ENCODE measurements at regions not wholly inside any gene's neighbourhood (a gene's known extent, or its start where the extent isn't known, plus 50 kb on each side); places are given as distances from the start of the nearest gene placed in this dataset.

DNA sequence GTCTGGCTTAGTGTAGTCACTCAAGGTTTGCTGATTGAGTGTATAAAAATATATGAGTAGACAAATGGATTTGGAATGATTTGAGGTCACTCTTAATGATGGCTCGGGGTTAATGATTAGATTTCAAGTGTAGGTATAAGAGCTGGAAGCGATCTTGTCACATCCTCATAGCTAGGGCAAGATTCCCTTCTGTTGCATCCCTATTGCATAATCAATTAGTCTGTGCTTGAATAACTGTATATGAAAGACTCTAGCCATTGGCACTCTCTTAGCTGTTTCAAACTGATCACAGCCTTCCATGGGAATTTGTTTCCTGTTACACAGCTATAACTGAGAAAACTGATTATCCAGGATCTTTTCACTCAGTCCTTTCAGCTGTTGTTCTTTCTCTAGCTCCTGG, 811.6 kb downstream of the TLE4 start:
- intact Hi-C loops (cut with DNase I, micrococcal nuclease) = no loop called here
- no peak for ATAC-seq

DNA sequence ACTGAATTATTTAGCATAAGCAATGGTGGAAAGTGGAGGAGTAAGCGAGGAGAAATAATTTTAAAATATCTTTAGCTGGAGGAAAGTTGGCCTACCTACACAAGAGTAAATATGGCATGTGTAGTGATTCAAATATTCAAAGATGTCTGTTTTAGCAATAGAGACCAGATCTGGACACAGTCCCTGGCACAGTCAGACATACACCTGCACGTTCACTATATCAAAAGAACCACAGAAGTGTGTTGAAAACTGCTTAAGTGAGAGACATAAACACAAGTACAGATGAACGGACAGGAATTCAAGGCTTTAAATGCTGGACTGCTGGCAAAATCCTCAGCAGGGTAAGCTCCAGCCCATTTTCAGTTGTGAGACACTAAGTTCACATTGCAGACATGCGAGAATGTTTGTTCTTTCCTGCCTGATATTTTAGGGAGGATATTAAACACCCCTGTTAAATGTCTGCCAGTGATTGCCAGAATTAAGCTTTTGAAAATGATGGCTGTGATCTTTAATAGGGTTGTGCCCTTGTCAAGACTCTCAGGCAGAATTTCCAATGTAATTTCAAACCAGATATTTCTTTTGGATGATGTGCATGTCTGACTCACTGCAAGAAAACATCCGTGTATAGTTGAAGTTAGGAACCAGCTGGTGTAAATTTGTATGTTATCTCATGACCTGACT, 810.6 kb downstream of the TLE4 start:
- intact Hi-C loops (cut with DNase I, micrococcal nuclease) = no loop called here
- no peak for ATAC-seq
- DNase-seq = no peak

More for the DNA sequence above, 811.6 kb downstream of the TLE4 start:
- DNase-seq = no peak

DNA sequence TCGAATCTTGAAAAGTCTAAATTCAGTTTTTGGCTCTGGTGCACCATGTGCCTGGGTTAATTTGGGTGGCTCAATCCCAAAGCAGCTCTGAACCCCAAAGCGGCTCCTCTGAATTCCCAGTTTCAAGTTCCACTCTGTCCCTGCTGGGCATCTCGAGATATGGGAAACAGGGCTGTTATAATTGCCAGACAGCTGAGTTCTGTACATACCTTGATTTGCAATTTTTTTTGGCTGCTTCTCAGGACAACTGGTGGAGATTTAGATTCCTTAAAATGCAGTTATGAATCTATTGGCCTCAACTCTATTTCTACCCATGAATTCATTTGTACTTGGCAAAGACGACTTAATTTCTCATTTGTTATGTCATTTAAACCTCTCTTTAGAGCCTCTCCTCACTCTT, 808.5 kb downstream of the TLE4 start:
- DNase-seq (no peak), ATAC-seq (no peak)

GRCh38 chr9:80378669-80379293, 807.0 kb downstream of the TLE4 start:
- no peak for DNase-seq
- ATAC-seq = no peak
- intact Hi-C loops (cut with DNase I, micrococcal nuclease) = no loop called here

More for the DNA sequence above, 808.5 kb downstream of the TLE4 start:
- intact Hi-C loops (cut with DNase I, micrococcal nuclease) = no loop called here

- DNase-seq = no peak
- intact Hi-C loops (cut with DNase I, micrococcal nuclease) = no loop called here
These were observed 804.4 kb downstream of the TLE4 start for GRCh38 chr9:80376180-80376579.

GRCh38 chr9:80375477-80375876, 803.7 kb downstream of the TLE4 start:
- DNase-seq (no peak), ATAC-seq (no peak)
- intact Hi-C loops (cut with DNase I, micrococcal nuclease) = no loop called here

More at GRCh38 chr9:80376180-80376579, 804.4 kb downstream of the TLE4 start:
- ATAC-seq = no peak

DNA sequence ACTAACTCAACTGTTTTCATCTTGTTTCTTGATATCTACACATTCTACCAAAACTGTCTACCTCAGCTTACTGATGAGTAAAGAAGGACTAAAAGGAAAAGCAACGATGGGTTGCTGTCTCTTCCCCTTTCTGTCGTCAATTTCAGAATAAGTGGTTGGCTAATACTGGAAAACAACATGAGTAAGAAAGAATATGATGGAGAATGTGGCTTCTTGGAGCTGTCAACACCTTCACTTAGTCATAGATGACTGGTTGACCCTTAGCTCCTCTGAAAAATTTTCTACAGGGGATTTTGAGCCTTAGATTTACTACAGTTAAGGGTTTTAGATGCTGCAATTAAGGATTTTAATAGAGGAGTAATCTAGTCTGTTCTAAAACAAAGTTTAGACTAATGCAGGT, 797.9 kb downstream of the TLE4 start:
- no peak for DNase-seq
- ATAC-seq = no peak
- intact Hi-C loops (cut with DNase I, micrococcal nuclease) = no loop called here

GRCh38 chr9:80366626-80367025, 794.9 kb downstream of the TLE4 start:
- intact Hi-C loops (cut with DNase I, micrococcal nuclease) = no loop called here
- ATAC-seq (no peak), DNase-seq (no peak)

- no peak for ATAC-seq
- intact Hi-C loops (cut with DNase I, micrococcal nuclease) = no loop called here
These were observed 788.4 kb downstream of the TLE4 start for GRCh38 chr9:80359941-80360881.

DNA sequence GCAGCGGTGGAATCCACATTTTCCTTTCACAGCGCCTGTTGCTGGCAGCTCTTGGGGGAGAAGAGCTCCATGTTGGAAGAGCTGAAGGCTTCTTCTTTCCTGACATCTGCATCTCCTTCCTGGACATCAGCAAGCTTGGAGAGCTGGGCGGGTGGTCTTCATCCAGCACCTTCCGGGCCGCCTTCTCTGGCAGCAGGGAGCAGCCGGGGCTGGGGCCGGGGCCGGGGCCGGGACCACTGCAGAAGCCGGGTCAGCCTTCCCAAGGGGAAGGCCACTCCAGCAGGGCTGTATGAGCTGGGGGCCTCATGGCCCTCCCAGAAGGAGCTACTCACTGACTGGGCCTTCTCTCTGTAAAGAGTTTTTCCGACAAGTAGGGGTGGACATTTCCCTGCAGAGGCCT, 787.5 kb downstream of the TLE4 start:
- intact Hi-C loops (cut with DNase I, micrococcal nuclease) = no loop called here
- ATAC-seq = no peak
- DNase-seq = no peak

More at GRCh38 chr9:80359941-80360881, 788.4 kb downstream of the TLE4 start:
- no peak for DNase-seq

DNA sequence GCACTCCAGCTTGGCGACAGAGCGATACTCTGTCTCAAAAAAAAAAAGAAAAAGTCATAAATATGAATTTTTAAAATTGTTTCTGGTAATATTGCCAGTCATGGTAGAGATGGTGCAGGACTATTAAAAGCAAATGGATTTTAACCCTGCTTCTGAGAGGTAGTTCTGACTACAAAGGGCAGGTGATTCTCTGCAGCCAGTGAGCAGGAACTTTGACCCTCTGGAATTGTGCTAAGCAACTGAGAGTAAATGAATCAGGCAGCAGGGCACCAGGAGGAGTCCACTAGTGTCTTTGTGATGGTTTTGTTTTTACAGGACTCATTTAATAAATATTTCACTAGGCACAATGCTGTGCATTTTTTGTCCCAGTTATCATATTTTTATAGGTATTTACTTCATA, 781.2 kb downstream of the TLE4 start:
- ATAC-seq (no peak), DNase-seq (no peak)
- intact Hi-C loops (cut with DNase I, micrococcal nuclease) = no loop called here

DNA sequence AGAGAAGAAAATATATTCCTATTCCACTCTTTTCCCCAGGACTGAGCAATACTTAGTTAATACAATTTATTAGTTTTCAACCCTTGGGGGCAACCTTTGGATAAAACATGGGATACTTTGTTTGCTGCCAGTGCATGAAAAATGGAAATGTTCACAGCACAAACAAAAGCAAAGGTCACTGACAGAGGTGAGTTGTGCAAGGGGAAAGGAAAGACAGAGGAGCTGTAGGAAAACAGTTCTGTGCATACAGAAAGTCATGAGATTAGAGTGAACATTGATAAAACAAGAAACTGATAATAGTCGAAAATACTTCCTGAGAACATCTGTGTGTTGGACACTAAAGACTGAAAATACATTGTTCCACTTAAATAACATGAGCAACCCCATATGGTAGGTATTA, 779.8 kb downstream of the TLE4 start:
- intact Hi-C loops (cut with DNase I, micrococcal nuclease) = no loop called here
- no peak for ATAC-seq
- DNase-seq = no peak

DNA sequence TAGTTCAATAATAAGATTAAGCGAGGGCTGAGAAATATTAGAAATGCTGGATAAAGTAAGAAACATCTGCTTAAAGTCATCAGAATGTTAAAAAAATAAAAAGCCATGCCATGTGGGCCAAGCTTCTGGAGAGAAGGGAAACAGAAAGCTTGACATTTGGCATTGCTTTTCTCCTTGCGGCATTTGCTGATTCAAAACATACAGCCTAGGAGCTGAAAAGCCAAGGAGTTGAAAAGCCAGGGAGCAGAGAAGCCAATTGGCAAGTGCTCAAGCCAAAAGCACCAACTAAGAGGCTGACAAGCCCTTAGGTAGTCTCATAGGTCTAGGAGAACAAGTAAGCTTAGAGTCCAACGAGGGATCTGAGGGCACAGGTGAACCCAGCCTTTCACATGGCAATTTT, 754.3 kb downstream of the TLE4 start:
- intact Hi-C loops (cut with DNase I, micrococcal nuclease) = no loop called here
- DNase-seq (no peak), ATAC-seq (no peak)

DNA sequence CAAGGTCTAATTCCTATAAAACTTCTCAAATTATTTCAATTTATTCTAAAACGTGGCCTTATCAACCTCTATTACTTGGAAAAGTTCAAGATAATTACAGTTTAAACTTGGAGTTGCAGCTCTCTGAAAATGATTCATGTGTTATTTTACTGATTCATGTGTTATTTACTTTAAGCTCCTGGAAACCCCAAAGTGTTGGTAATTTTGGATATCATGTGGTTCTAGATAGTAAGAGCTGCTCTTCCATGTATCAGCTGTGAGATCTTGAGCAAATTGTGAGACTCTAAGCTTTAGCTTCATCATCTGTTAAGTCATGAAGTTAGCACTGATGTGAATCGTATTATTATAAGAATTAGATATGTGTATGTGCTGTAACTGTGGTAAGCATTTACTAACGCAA, 749.2 kb downstream of the TLE4 start:
- DNase-seq (no peak), ATAC-seq (no peak)
- intact Hi-C loops (cut with DNase I, micrococcal nuclease) = no loop called here

- intact Hi-C loops (cut with DNase I, micrococcal nuclease) = no loop called here
- DNase-seq (no peak), ATAC-seq (no peak)
These were observed 748.7 kb downstream of the TLE4 start for GRCh38 chr9:80320480-80320879.

DNA sequence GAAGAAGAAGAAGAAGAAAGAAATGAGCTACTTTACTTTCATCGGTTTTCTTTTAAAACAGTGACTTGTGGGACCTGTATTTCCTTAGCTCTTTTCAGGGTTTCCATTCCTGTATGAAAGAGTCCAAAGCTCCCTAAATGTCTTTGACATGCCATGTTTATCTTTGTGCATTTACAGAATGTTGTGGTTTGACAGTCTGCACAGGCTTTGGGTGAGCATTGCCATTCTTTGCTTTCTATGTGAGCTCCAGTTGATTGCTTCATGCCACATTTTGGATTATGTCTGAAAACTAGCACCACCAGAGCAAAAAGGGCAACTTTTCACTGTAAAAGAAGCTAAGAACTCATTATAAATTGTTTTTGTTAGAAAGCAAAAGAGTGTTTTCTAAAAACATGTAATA, 733.4 kb downstream of the TLE4 start:
- DNase-seq = no peak
- intact Hi-C loops (cut with DNase I, micrococcal nuclease) = no loop called here
- no peak for ATAC-seq

DNA sequence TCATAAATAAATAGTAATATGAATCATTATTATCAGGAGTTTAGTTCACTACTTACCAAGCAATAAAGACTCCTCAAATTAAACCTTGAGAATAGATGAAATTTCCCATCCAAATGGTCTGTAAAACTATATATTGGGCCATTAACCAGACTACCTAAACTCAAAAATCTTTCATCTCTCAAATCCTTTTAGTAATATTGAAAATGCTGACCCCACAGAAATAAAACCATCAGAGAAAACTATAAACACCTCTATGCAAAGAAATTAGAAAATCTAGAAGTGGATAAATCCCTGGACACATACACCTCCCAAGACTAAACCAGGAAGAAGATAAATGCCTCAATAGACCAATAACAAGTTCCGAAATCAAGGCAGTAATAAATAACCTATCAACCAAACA, 723.2 kb downstream of the TLE4 start:
- intact Hi-C loops (cut with DNase I, micrococcal nuclease) = no loop called here
- DNase-seq (no peak), ATAC-seq (no peak)

DNA sequence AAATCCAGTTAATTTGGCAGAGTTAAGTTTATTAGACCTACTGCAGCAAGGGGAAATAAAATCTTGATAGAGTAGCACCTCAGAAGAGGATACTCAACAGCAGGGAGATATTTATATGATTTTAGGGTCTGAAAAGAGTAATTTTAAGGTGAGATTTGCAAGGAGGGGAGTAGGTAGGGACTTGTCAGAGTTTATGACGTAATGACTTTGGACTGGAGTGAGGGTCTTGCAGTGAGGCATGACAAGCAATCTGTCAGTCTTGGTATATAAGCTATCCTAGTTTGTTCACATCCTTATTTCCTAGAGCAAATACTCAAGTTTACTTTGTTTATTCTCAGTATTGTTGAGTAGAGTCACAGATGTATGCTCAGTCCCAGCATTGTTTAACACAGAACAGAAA, 722.6 kb downstream of the TLE4 start:
- intact Hi-C loops (cut with DNase I, micrococcal nuclease) = no loop called here
- no peak for ATAC-seq
- no peak for DNase-seq

- ATAC-seq (no peak), DNase-seq (no peak)
- intact Hi-C loops (cut with DNase I, micrococcal nuclease) = no loop called here
These were observed 720.5 kb downstream of the TLE4 start for GRCh38 chr9:80292231-80292630.

- DNase-seq (no peak), ATAC-seq (no peak)
- intact Hi-C loops (cut with DNase I, micrococcal nuclease) = no loop called here
These were observed 713.6 kb downstream of the TLE4 start for GRCh38 chr9:80285326-80285725.

Measured in left colon (tissue), 2 donors.